ENCODE measurements at regions not wholly inside any gene's neighbourhood (a gene's known extent, or its start where the extent isn't known, plus 50 kb on each side); places are given as distances from the start of the nearest gene placed in this dataset.

DNA sequence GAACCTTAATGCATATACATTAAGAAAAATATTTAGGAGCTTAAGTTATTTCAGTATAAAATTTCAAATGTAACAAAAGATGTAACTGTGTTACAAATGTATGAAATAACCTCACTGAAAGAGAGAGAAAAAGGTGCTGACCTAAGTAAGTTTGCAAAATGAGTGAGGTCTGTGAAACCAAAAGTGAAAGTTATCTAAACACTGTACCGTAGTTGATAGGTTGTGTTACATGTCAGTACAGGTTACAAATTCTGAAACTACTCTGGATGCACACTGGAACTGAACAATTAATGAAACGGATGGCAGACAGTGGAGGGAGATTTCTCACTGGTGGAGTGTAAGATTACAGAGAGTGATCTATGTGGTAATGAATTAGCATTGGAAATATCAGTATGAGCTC is 420.7 kb downstream of the ZNF385D start:
- TF ChIP-seq BACH2 (CRISPR knock-in tag; IDR thresholded peaks at IDR 0.05; ENCODE audit: borderline replicate concordance) (no peak), ZFP3 (CRISPR knock-in tag; IDR thresholded peaks at IDR 0.05) (no peak), ZFP30 (CRISPR knock-in tag; IDR thresholded peaks at IDR 0.05) (no peak), TCF4 (CRISPR knock-in tag; IDR thresholded peaks at IDR 0.05; ENCODE audit: borderline replicate concordance) (no peak), RARB (CRISPR knock-in tag; IDR thresholded peaks at IDR 0.05) (no peak), ZNF70 (CRISPR knock-in tag; IDR thresholded peaks at IDR 0.05) (no peak), CSDC2 (CRISPR knock-in tag; IDR thresholded peaks at IDR 0.05) (no peak), GLIS3 (CRISPR knock-in tag; IDR thresholded peaks at IDR 0.05) (no peak), ZNF565 (CRISPR knock-in tag; conservative IDR thresholded peaks at IDR 0.05; ENCODE audit: low read depth) (no peak), ARNTL (CRISPR knock-in tag; IDR thresholded peaks at IDR 0.05; ENCODE audit: borderline replicate concordance, low read depth) (no peak)
- TF ChIP-seq, protein P1, sequence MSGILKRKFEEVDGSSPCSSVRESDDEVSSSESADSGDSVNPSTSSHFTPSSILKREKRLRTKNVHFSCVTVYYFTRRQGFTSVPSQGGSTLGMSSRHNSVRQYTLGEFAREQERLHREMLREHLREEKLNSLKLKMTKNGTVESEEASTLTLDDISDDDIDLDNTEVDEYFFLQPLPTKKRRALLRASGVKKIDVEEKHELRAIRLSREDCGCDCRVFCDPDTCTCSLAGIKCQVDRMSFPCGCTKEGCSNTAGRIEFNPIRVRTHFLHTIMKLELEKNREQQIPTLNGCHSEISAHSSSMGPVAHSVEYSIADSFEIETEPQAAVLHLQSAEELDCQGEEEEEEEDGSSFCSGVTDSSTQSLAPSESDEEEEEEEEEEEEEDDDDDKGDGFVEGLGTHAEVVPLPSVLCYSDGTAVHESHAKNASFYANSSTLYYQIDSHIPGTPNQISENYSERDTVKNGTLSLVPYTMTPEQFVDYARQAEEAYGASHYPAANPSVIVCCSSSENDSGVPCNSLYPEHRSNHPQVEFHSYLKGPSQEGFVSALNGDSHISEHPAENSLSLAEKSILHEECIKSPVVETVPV (CRISPR knock-in tag; IDR thresholded peaks at IDR 0.05) = no peak
- TF ChIP-seq, protein P2, sequence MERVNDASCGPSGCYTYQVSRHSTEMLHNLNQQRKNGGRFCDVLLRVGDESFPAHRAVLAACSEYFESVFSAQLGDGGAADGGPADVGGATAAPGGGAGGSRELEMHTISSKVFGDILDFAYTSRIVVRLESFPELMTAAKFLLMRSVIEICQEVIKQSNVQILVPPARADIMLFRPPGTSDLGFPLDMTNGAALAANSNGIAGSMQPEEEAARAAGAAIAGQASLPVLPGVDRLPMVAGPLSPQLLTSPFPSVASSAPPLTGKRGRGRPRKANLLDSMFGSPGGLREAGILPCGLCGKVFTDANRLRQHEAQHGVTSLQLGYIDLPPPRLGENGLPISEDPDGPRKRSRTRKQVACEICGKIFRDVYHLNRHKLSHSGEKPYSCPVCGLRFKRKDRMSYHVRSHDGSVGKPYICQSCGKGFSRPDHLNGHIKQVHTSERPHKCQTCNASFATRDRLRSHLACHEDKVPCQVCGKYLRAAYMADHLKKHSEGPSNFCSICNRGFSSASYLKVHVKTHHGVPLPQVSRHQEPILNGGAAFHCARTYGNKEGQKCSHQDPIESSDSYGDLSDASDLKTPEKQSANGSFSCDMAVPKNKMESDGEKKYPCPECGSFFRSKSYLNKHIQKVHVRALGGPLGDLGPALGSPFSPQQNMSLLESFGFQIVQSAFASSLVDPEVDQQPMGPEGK (CRISPR knock-in tag; IDR thresholded peaks at IDR 0.05; ENCODE audit: borderline replicate concordance) = no peak
- TF ChIP-seq, protein P3, sequence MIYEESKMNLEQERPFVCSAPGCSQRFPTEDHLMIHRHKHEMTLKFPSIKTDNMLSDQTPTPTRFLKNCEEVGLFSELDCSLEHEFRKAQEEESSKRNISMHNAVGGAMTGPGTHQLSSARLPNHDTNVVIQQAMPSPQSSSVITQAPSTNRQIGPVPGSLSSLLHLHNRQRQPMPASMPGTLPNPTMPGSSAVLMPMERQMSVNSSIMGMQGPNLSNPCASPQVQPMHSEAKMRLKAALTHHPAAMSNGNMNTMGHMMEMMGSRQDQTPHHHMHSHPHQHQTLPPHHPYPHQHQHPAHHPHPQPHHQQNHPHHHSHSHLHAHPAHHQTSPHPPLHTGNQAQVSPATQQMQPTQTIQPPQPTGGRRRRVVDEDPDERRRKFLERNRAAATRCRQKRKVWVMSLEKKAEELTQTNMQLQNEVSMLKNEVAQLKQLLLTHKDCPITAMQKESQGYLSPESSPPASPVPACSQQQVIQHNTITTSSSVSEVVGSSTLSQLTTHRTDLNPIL (CRISPR knock-in tag; IDR thresholded peaks at IDR 0.05; ENCODE audit: low read depth) = no peak
- TF ChIP-seq, protein P4, sequence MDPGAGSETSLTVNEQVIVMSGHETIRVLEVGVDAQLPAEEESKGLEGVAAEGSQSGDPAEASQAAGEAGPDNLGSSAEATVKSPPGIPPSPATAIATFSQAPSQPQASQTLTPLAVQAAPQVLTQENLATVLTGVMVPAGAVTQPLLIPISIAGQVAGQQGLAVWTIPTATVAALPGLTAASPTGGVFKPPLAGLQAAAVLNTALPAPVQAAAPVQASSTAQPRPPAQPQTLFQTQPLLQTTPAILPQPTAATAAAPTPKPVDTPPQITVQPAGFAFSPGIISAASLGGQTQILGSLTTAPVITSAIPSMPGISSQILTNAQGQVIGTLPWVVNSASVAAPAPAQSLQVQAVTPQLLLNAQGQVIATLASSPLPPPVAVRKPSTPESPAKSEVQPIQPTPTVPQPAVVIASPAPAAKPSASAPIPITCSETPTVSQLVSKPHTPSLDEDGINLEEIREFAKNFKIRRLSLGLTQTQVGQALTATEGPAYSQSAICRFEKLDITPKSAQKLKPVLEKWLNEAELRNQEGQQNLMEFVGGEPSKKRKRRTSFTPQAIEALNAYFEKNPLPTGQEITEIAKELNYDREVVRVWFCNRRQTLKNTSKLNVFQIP (CRISPR knock-in tag; IDR thresholded peaks at IDR 0.05; ENCODE audit: borderline replicate concordance, low read depth) = no peak

Measured in SK-N-SH treated with all-trans-retinoic acid at 6 μM for 48 hours (cell line).